Suprapubic skin (tissue), 4 donors: ENCODE measurements at regions not wholly inside any gene's neighbourhood (a gene's known extent, or its start where the extent isn't known, plus 50 kb on each side); places are given as distances from the start of the nearest gene placed in this dataset.

Experiments
- CTCF ChIP-seq, 2 donors: fragments of 200-600 bp in 1 of 2; fragments of 450-650 bp in 1 of 2; sonication (generic) in 1 of 2; IDR thresholded peaks; one replicate each; pipeline ENCODE4 v1.5.1; 2016 to 2019; ENCODE audit warnings: antibody characterized with exemption in 2 of 2, mild to moderate bottlenecking in 1 of 2, moderate library complexity in 1 of 2
- EP300 ChIP-seq: sonication (generic); formaldehyde crosslinking; IDR thresholded peaks from one replicate; pipeline ENCODE4 v1.6.1; 2017; ENCODE audit warnings: antibody characterized with exemption
- POLR2A ChIP-seq, 2 donors: fragments of 450-650 bp; IDR thresholded peaks; one replicate each; pipeline ENCODE4 v1.6.1; 2017; ENCODE audit warnings: antibody characterized with exemption in 2 of 2, mild to moderate bottlenecking in 2 of 2, moderate library complexity in 2 of 2
- POLR2AphosphoS5 ChIP-seq, 3 donors: sonication (generic); formaldehyde crosslinking; IDR thresholded peaks; one replicate each; pipeline ENCODE4 v1.6.1; 2017; ENCODE audit warnings: antibody characterized with exemption in 3 of 3

GRCh38 chr15:69529961-69530633 lies 77.5 kb downstream of the RPLP1 start:
- no peak for TF ChIP-seq CTCF (IDR thresholded peaks at IDR 0.05)
- TF ChIP-seq POLR2AphosphoS5 (IDR thresholded peaks at IDR 0.05), result no peak
- no peak for TF ChIP-seq POLR2A (IDR thresholded peaks at IDR 0.05)
- TF ChIP-seq EP300, result no peak
